Stomach (tissue), 4 donors: ENCODE measurements at regions not wholly inside any gene's neighbourhood (a gene's known extent, or its start where the extent isn't known, plus 50 kb on each side); places are given as distances from the start of the nearest gene placed in this dataset.

Source experiments
- CTCF ChIP-seq, 7 experiments: fragments of 450-650 bp in 4 of 7; fragments of 200-600 bp in 3 of 7; sonication (generic) in 3 of 7; IDR thresholded peaks; one replicate each; pipeline ENCODE4 v1.5.1; 2016 to 2019; ENCODE audit warnings: antibody characterized with exemption in 7 of 7, control low read depth in 2 of 7, mild to moderate bottlenecking in 1 of 7
- EP300 ChIP-seq: sonication (generic); formaldehyde crosslinking; IDR thresholded peaks from one replicate; pipeline ENCODE4 v1.6.1; 2017; ENCODE audit warnings: antibody characterized with exemption
- POLR2A ChIP-seq, 4 donors: fragments of 450-650 bp; IDR thresholded peaks; one replicate each; pipeline ENCODE4 v1.6.1; 2016; ENCODE audit warnings: antibody characterized with exemption in 4 of 4, control low read depth in 2 of 4, mild to moderate bottlenecking in 1 of 4, moderate library complexity in 1 of 4
- POLR2AphosphoS5 ChIP-seq, 3 donors: sonication (generic); formaldehyde crosslinking; IDR thresholded peaks; one replicate each; pipeline ENCODE4 v1.6.1; 2016; ENCODE audit warnings: antibody characterized with exemption in 3 of 3

DNA sequence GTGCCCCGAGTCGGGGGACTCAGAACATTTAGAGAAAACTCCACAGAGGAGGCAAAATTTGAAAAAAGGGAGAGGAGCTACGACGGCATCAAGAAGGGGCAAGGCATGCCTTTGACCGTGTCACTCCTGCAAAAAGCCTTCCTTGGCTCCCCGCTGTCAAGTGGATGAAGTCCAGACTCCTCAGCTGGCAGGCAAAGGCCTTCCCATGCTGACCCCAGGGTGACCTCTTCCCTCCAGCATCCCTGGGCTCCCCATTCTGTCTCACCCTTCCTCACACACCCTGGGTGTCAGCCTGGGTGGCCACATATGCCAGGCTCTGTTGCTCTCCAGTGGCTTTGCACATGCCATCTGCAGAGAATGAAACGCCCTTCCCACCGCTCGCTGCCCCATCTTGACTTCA is 88.4 kb upstream of the ZMIZ1 start:
- TF ChIP-seq CTCF (IDR thresholded peaks at IDR 0.05) (no peak), POLR2AphosphoS5 (IDR thresholded peaks at IDR 0.05) (peak in 2 of 3 donors; percentile 30 to 54), POLR2A (IDR thresholded peaks at IDR 0.05) (no peak), EP300 (peak; percentile 7)
